Neural progenitor cell (in vitro differentiated cells): ENCODE measurements at regions not wholly inside any gene's neighbourhood (a gene's known extent, or its start where the extent isn't known, plus 50 kb on each side); places are given as distances from the start of the nearest gene placed in this dataset.

ENCODE experiments used
- DNase-seq: peaks from one replicate; pipeline ENCODE4 v3.0.0-alpha.2; 2016; ENCODE audit warnings: low spot score
- H2AFZ ChIP-seq: fragments of 200-600 bp; sonication (generic); replicated peaks from 2 replicates; pipeline ENCODE4 v1.6.1; 2016; ENCODE audit warnings: antibody characterized with exemption
- H3F3A ChIP-seq: fragments of 200-600 bp; sonication (generic); 2 replicates; pipeline ENCODE4 v1.6.1; 2016; ENCODE audit warnings: antibody characterized with exemption, low read depth
- H3K27ac ChIP-seq: fragments of 200-600 bp; sonication (generic); 2 replicates; pipeline ENCODE4 v1.5.1; 2016; ENCODE audit warnings: mild to moderate bottlenecking
- H3K27me3 ChIP-seq: fragments of 200-600 bp; sonication (generic); 2 replicates; pipeline ENCODE4 v1.6.1; 2016; ENCODE audit warnings: mild to moderate bottlenecking, moderate library complexity
- H3K36me3 ChIP-seq: fragments of 200-600 bp; sonication (generic); 2 replicates; pipeline ENCODE4 v1.5.1; 2016
- H3K4me1 ChIP-seq: fragments of 200-600 bp; sonication (generic); 2 replicates; pipeline ENCODE4 v1.6.1; 2016; ENCODE audit warnings: mixed run types
- H3K4me2 ChIP-seq: fragments of 200-600 bp; sonication (generic); 2 replicates; pipeline ENCODE4 v1.6.1; 2016
- H3K4me3 ChIP-seq: fragments of 200-600 bp; sonication (generic); 2 replicates; pipeline ENCODE4 v1.5.1; 2016
- H3K79me2 ChIP-seq: fragments of 200-600 bp; sonication (generic); 2 replicates; pipeline ENCODE4 v1.6.1; 2016; ENCODE audit warnings: low read depth
- H3K9ac ChIP-seq: fragments of 200-600 bp; sonication (generic); 2 replicates; pipeline ENCODE4 v1.6.1; 2016
- H3K9me3 ChIP-seq: fragments of 200-600 bp; sonication (generic); 2 replicates; pipeline ENCODE4 v1.5.1; 2016; ENCODE audit warnings: low read depth
- H4K20me1 ChIP-seq: fragments of 200-600 bp; sonication (generic); 2 replicates; pipeline ENCODE4 v1.6.1; 2016; ENCODE audit warnings: low read depth
- H3K27ac Mint-ChIP-seq: 3 replicates; pipeline ENCODE4 v1.8.0; 2021; ENCODE audit warnings: mixed read lengths
- H3K27me3 Mint-ChIP-seq: 2 replicates; pipeline ENCODE4 v1.8.0; 2022; ENCODE audit warnings: low read depth, mild to moderate bottlenecking, inconsistent platforms, moderate library complexity, mixed read lengths; ENCODE audit not compliant: insufficient read depth
- H3K36me3 Mint-ChIP-seq: 3 replicates; pipeline ENCODE4 v1.8.0; 2021; ENCODE audit warnings: mixed read lengths
- H3K4me1 Mint-ChIP-seq: 3 replicates; pipeline ENCODE4 v1.8.0; 2021; ENCODE audit warnings: mixed read lengths
- H3K4me3 Mint-ChIP-seq: 3 replicates; pipeline ENCODE4 v1.8.0; 2021; ENCODE audit warnings: mild to moderate bottlenecking, moderate library complexity, mixed read lengths
- H3K9me3 Mint-ChIP-seq: 3 replicates; pipeline ENCODE4 v1.8.0; 2020; ENCODE audit warnings: mixed read lengths
- CTCF ChIP-seq: fragments of 200-600 bp; sonication (generic); IDR thresholded peaks from 2 replicates; pipeline ENCODE4 v1.5.1; 2017; ENCODE audit warnings: antibody characterized with exemption, mild to moderate bottlenecking
- EZH2 ChIP-seq: fragments of 200-600 bp; sonication (generic); IDR thresholded peaks from 2 replicates; pipeline ENCODE4 v1.6.1; 2017; ENCODE audit warnings: antibody characterized with exemption, mild to moderate bottlenecking, moderate library complexity
- EZH2phosphoT487 ChIP-seq: fragments of 200-600 bp; sonication (generic); IDR thresholded peaks from 2 replicates; pipeline ENCODE4 v1.6.1; 2017; ENCODE audit warnings: antibody characterized with exemption

DNA sequence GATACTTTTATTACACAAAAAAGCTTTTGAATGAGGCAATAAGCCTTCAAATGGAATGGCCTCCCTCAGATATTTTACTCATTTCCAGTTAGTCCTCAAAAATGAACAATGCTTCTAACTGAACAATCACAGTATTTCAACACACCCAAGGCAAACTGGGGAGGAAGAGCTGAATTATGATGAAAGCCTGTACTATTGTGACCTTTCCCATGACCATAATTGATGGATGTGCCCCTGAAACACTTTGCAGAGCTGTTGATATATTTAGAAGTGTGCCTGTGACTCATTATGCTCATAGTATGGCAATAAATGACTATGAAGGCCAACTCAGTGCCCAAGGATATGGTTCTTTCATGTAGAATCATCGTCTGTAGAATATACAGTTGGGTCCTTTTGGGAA is 248.1 kb downstream of the AHR start:
- Mint-ChIP-seq H3K36me3 (no peaks in the 10 kb centered on the region), H3K27ac (no peak overlapping the region), H3K4me1 (no peaks in the 10 kb centered on the region), H3K9me3 (peaks cover 2% of the 10 kb centered on the region), H3K27me3 (no peaks in the 10 kb centered on the region), H3K4me3 (no peak overlapping the region)
- Histone ChIP-seq H3K27me3 (no peaks in the 10 kb centered on the region), H3K9me3 (no peaks in the 10 kb centered on the region), H3K27ac (no peak overlapping the region), H3F3A (no peaks in the 10 kb centered on the region), H4K20me1 (no peaks in the 10 kb centered on the region), H3K9ac (no peak overlapping the region), H2AFZ (no peak overlapping the region), H3K4me1 (no peaks in the 10 kb centered on the region), H3K4me2 (no peak overlapping the region), H3K79me2 (no peaks in the 10 kb centered on the region), H3K4me3 (no peak overlapping the region), H3K36me3 (no peaks in the 10 kb centered on the region)
- TF ChIP-seq CTCF, result no peak
- TF ChIP-seq EZH2, result no peak
- no peak for TF ChIP-seq EZH2phosphoT487
- DNase-seq, result no peak

GRCh38 chr7:17548014-17548653 is 249.7 kb downstream of the AHR start:
- H3K9ac ChIP-seq, result no peak overlapping the region

GRCh38 chr7:17549406-17549805 is 251.0 kb downstream of the AHR start:
- Histone ChIP-seq H3K4me3 (no peak overlapping the region), H3K79me2 (no peaks in the 10 kb centered on the region), H3K27ac (no peak overlapping the region), H3K9ac (no peak overlapping the region), H4K20me1 (no peaks in the 10 kb centered on the region), H3K4me2 (no peak overlapping the region), H3K27me3 (no peaks in the 10 kb centered on the region), H2AFZ (no peak overlapping the region), H3K9me3 (no peaks in the 10 kb centered on the region), H3F3A (no peaks in the 10 kb centered on the region), H3K36me3 (no peaks in the 10 kb centered on the region), H3K4me1 (no peaks in the 10 kb centered on the region)
- Mint-ChIP-seq H3K27me3 (no peaks in the 10 kb centered on the region), H3K4me1 (no peaks in the 10 kb centered on the region), H3K4me3 (no peak overlapping the region), H3K9me3 (peaks cover 2% of the 10 kb centered on the region), H3K27ac (no peak overlapping the region), H3K36me3 (no peaks in the 10 kb centered on the region)
- no peak for DNase-seq
- TF ChIP-seq EZH2phosphoT487 (no peak), CTCF (no peak), EZH2 (no peak)

More at GRCh38 chr7:17548014-17548653, 249.7 kb downstream of the AHR start:
- Histone ChIP-seq H3K9me3 (no peaks in the 10 kb centered on the region), H3F3A (no peaks in the 10 kb centered on the region), H3K4me3 (no peak overlapping the region), H2AFZ (no peak overlapping the region), H4K20me1 (no peaks in the 10 kb centered on the region), H3K79me2 (no peaks in the 10 kb centered on the region), H3K4me2 (no peak overlapping the region), H3K36me3 (no peaks in the 10 kb centered on the region), H3K27ac (no peak overlapping the region), H3K27me3 (no peaks in the 10 kb centered on the region), H3K4me1 (no peaks in the 10 kb centered on the region)
- no peaks in the 10 kb centered on the region for H3K4me1 Mint-ChIP-seq
- no peak overlapping the region for H3K4me3 Mint-ChIP-seq
- no peak overlapping the region for H3K27ac Mint-ChIP-seq
- DNase-seq, result peak; percentile 60
- no peaks in the 10 kb centered on the region for H3K27me3 Mint-ChIP-seq
- TF ChIP-seq CTCF (peak; percentile 39), EZH2phosphoT487 (no peak), EZH2 (no peak)
- peaks cover 2% of the 10 kb centered on the region for H3K9me3 Mint-ChIP-seq
- H3K36me3 Mint-ChIP-seq, result no peaks in the 10 kb centered on the region
